ENCODE measurements at regions not wholly inside any gene's neighbourhood (a gene's known extent, or its start where the extent isn't known, plus 50 kb on each side); places are given as distances from the start of the nearest gene placed in this dataset.
A peak's percentile ranks its signal among the peaks of the same experiment; 100 is the strongest.
"Not testable (repeated sequence)": the region's sequence is repeated elsewhere in the genome, so short reads cannot be mapped to it uniquely, and the experiment has no call there.

- H3K4me1 ChIP-seq (ENCODE audit: control insufficient read depth, insufficient read depth, low read length), result no peaks in the 10 kb centered on the region
- H3K9me3 ChIP-seq (ENCODE audit: control insufficient read depth, insufficient read depth, low read length), result no peaks in the 10 kb centered on the region
- H3K27me3 ChIP-seq (ENCODE audit: control insufficient read depth, insufficient read depth, low read length), result peaks cover 50% of the 10 kb centered on the region
- H3K9ac ChIP-seq (ENCODE audit: low read depth, low read length), result peak overlapping the region; percentile 60
- H3K36me3 ChIP-seq (ENCODE audit: control insufficient read depth, insufficient read depth, low read length), result no peaks in the 10 kb centered on the region
- peak overlapping the region; percentile 56 for H3K4me3 ChIP-seq (ENCODE audit: low read depth, low read length)
Observed at GRCh38 chr1:148353461-148354283, 129.4 kb downstream of the PPIAL4G start.

- Histone ChIP-seq H3K27me3 (ENCODE audit: control insufficient read depth, insufficient read depth, low read length) (peaks cover 52% of the 10 kb centered on the region), H3K9me3 (ENCODE audit: control insufficient read depth, insufficient read depth, low read length) (no peaks in the 10 kb centered on the region), H3K4me1 (ENCODE audit: control insufficient read depth, insufficient read depth, low read length) (no peaks in the 10 kb centered on the region), H3K36me3 (ENCODE audit: control insufficient read depth, insufficient read depth, low read length) (no peaks in the 10 kb centered on the region), H3K4me3 (ENCODE audit: low read depth, low read length) (no peak overlapping the region), H3K9ac (ENCODE audit: low read depth, low read length) (no peak overlapping the region)
Observed at GRCh38 chr1:148352470-148353053, 130.5 kb downstream of the PPIAL4G start.

GRCh38 chr1:148347781-148348180 lies 135.3 kb downstream of the PPIAL4G start:
- Histone ChIP-seq H3K9me3 (ENCODE audit: control insufficient read depth, insufficient read depth, low read length) (no peaks in the 10 kb centered on the region), H3K4me3 (ENCODE audit: low read depth, low read length) (no peak overlapping the region), H3K4me1 (ENCODE audit: control insufficient read depth, insufficient read depth, low read length) (no peaks in the 10 kb centered on the region), H3K9ac (ENCODE audit: low read depth, low read length) (no peak overlapping the region), H3K27me3 (ENCODE audit: control insufficient read depth, insufficient read depth, low read length) (peaks cover 29% of the 10 kb centered on the region), H3K36me3 (ENCODE audit: control insufficient read depth, insufficient read depth, low read length) (no peaks in the 10 kb centered on the region)

GRCh38 chr1:148345659-148346151 lies 137.4 kb downstream of the PPIAL4G start:
- H3K4me3 ChIP-seq (ENCODE audit: low read depth, low read length); H3K4me1 ChIP-seq (ENCODE audit: control insufficient read depth, insufficient read depth, low read length): not testable (repeated sequence)

GRCh38 chr1:148344651-148345050 lies 138.5 kb downstream of the PPIAL4G start:
- not testable (repeated sequence) for H3K9ac ChIP-seq (ENCODE audit: low read depth, low read length); H3K27me3 ChIP-seq (ENCODE audit: control insufficient read depth, insufficient read depth, low read length); H3K4me3 ChIP-seq (ENCODE audit: low read depth, low read length); H3K4me1 ChIP-seq (ENCODE audit: control insufficient read depth, insufficient read depth, low read length); H3K36me3 ChIP-seq (ENCODE audit: control insufficient read depth, insufficient read depth, low read length); H3K9me3 ChIP-seq (ENCODE audit: control insufficient read depth, insufficient read depth, low read length)

More at GRCh38 chr1:148345659-148346151, 137.4 kb downstream of the PPIAL4G start:
- not testable (repeated sequence) for H3K9ac ChIP-seq (ENCODE audit: low read depth, low read length); H3K36me3 ChIP-seq (ENCODE audit: control insufficient read depth, insufficient read depth, low read length); H3K9me3 ChIP-seq (ENCODE audit: control insufficient read depth, insufficient read depth, low read length)
- peaks cover 12% of the 10 kb centered on the region for H3K27me3 ChIP-seq (ENCODE audit: control insufficient read depth, insufficient read depth, low read length)

- not testable (repeated sequence) for H3K4me3 ChIP-seq (ENCODE audit: low read depth, low read length); H3K36me3 ChIP-seq (ENCODE audit: control insufficient read depth, insufficient read depth, low read length); H3K27me3 ChIP-seq (ENCODE audit: control insufficient read depth, insufficient read depth, low read length); H3K9me3 ChIP-seq (ENCODE audit: control insufficient read depth, insufficient read depth, low read length); H3K4me1 ChIP-seq (ENCODE audit: control insufficient read depth, insufficient read depth, low read length); H3K9ac ChIP-seq (ENCODE audit: low read depth, low read length)
Observed at GRCh38 chr1:148341729-148342128, 141.4 kb downstream of the PPIAL4G start.

- not testable (repeated sequence) for H3K36me3 ChIP-seq (ENCODE audit: control insufficient read depth, insufficient read depth, low read length); H3K4me3 ChIP-seq (ENCODE audit: low read depth, low read length); H3K9ac ChIP-seq (ENCODE audit: low read depth, low read length); H3K27me3 ChIP-seq (ENCODE audit: control insufficient read depth, insufficient read depth, low read length); H3K9me3 ChIP-seq (ENCODE audit: control insufficient read depth, insufficient read depth, low read length); H3K4me1 ChIP-seq (ENCODE audit: control insufficient read depth, insufficient read depth, low read length)
Observed at GRCh38 chr1:148336121-148336918, 146.8 kb downstream of the PPIAL4G start.

- Histone ChIP-seq H3K27me3 (ENCODE audit: control insufficient read depth, insufficient read depth, low read length) (no peaks in the 10 kb centered on the region), H3K9ac (ENCODE audit: low read depth, low read length) (peak overlapping the region; percentile 96), H3K4me3 (ENCODE audit: low read depth, low read length) (peak overlapping the region; percentile 76)
Observed at GRCh38 chr1:148334339-148335130, 148.6 kb downstream of the PPIAL4G start.

GRCh38 chr1:148333875-148334338 lies 149.2 kb downstream of the PPIAL4G start:
- Histone ChIP-seq H3K4me3 (ENCODE audit: low read depth, low read length) (peak overlapping the region; percentile 76), H3K9ac (ENCODE audit: low read depth, low read length) (peak overlapping the region; percentile 67), H3K4me1 (ENCODE audit: control insufficient read depth, insufficient read depth, low read length) (no peaks in the 10 kb centered on the region), H3K9me3 (ENCODE audit: control insufficient read depth, insufficient read depth, low read length) (no peaks in the 10 kb centered on the region), H3K27me3 (ENCODE audit: control insufficient read depth, insufficient read depth, low read length) (no peaks in the 10 kb centered on the region), H3K36me3 (ENCODE audit: control insufficient read depth, insufficient read depth, low read length) (no peaks in the 10 kb centered on the region)

More at GRCh38 chr1:148334339-148335130, 148.6 kb downstream of the PPIAL4G start:
- Histone ChIP-seq H3K4me1 (ENCODE audit: control insufficient read depth, insufficient read depth, low read length) (no peaks in the 10 kb centered on the region), H3K36me3 (ENCODE audit: control insufficient read depth, insufficient read depth, low read length) (no peaks in the 10 kb centered on the region), H3K9me3 (ENCODE audit: control insufficient read depth, insufficient read depth, low read length) (no peaks in the 10 kb centered on the region)

- Histone ChIP-seq H3K9ac (ENCODE audit: low read depth, low read length) (no peak overlapping the region), H3K27me3 (ENCODE audit: control insufficient read depth, insufficient read depth, low read length) (no peaks in the 10 kb centered on the region), H3K9me3 (ENCODE audit: control insufficient read depth, insufficient read depth, low read length) (no peaks in the 10 kb centered on the region), H3K4me3 (ENCODE audit: low read depth, low read length) (no peak overlapping the region), H3K36me3 (ENCODE audit: control insufficient read depth, insufficient read depth, low read length) (no peaks in the 10 kb centered on the region), H3K4me1 (ENCODE audit: control insufficient read depth, insufficient read depth, low read length) (no peaks in the 10 kb centered on the region)
Observed at GRCh38 chr1:148328884-148329283, 154.2 kb downstream of the PPIAL4G start.

GRCh38 chr1:148325031-148325430 lies 158.1 kb downstream of the PPIAL4G start:
- not testable (repeated sequence) for H3K9me3 ChIP-seq (ENCODE audit: control insufficient read depth, insufficient read depth, low read length); H3K4me1 ChIP-seq (ENCODE audit: control insufficient read depth, insufficient read depth, low read length)

More at GRCh38 chr1:148325031-148325430, 158.1 kb downstream of the PPIAL4G start:
- not testable (repeated sequence) for H3K36me3 ChIP-seq (ENCODE audit: control insufficient read depth, insufficient read depth, low read length); H3K27me3 ChIP-seq (ENCODE audit: control insufficient read depth, insufficient read depth, low read length); H3K9ac ChIP-seq (ENCODE audit: low read depth, low read length); H3K4me3 ChIP-seq (ENCODE audit: low read depth, low read length)
